DOHH2 (cell line): ENCODE measurements at regions not wholly inside any gene's neighbourhood (a gene's known extent, or its start where the extent isn't known, plus 50 kb on each side); places are given as distances from the start of the nearest gene placed in this dataset.

Source experiments
- H3F3A ChIP-seq: fragments of 200-600 bp; sonication (generic), shearing (Covaris generic); 2 replicates; pipeline ENCODE4 v1.6.0; 2016; ENCODE audit warnings: antibody characterized with exemption, mild to moderate bottlenecking; ENCODE audit not compliant: control insufficient read depth, insufficient read depth
- H3K27ac ChIP-seq: fragments of 200-600 bp; sonication (generic); 2 replicates; pipeline ENCODE4 v1.5.1; 2014; ENCODE audit warnings: low read depth, mild to moderate bottlenecking, low read length, moderate library complexity
- H3K27me3 ChIP-seq: fragments of 200-600 bp; sonication (generic); 2 replicates; pipeline ENCODE4 v1.6.1; 2014; ENCODE audit warnings: mild to moderate bottlenecking, low read length, mixed read lengths; ENCODE audit not compliant: control insufficient read depth
- H3K36me3 ChIP-seq: fragments of 200-600 bp; sonication (generic); 2 replicates; pipeline ENCODE4 v1.6.1; 2014; ENCODE audit warnings: mild to moderate bottlenecking, low read length, moderate library complexity, mixed read lengths; ENCODE audit not compliant: control insufficient read depth
- H3K4me1 ChIP-seq: fragments of 200-600 bp; sonication (generic); 2 replicates; pipeline ENCODE4 v1.6.1; 2014; ENCODE audit warnings: mild to moderate bottlenecking, low read length, mixed read lengths; ENCODE audit not compliant: control insufficient read depth
- H3K4me2 ChIP-seq: fragments of 200-600 bp; sonication (generic); 2 replicates; pipeline ENCODE4 v1.6.0; 2014; ENCODE audit warnings: mild to moderate bottlenecking, low read length, moderate library complexity
- H3K4me3 ChIP-seq: fragments of 200-600 bp; sonication (generic); 2 replicates; pipeline ENCODE4 v1.5.1; 2014; ENCODE audit warnings: mild to moderate bottlenecking, low read length, mixed read lengths
- H3K79me2 ChIP-seq: fragments of 200-600 bp; sonication (generic); 2 replicates; pipeline ENCODE4 v1.6.1; 2014; ENCODE audit warnings: mild to moderate bottlenecking, low read length, mixed read lengths; ENCODE audit not compliant: control insufficient read depth
- H3K9me2 ChIP-seq: fragments of 200-600 bp; sonication (generic); replicated peaks from 2 replicates; pipeline ENCODE4 v1.6.1; 2014; ENCODE audit warnings: mild to moderate bottlenecking, low read length, mixed read lengths; ENCODE audit not compliant: control insufficient read depth
- H3K9me3 ChIP-seq: fragments of 200-600 bp; sonication (generic); 2 replicates; pipeline ENCODE4 v1.6.1; 2014; ENCODE audit warnings: antibody characterized with exemption, low read length, mixed read lengths; ENCODE audit not compliant: control insufficient read depth, insufficient read depth
- H4K20me1 ChIP-seq: fragments of 200-600 bp; sonication (generic); 2 replicates; pipeline ENCODE4 v1.6.0; 2014; ENCODE audit warnings: low read depth, mild to moderate bottlenecking, antibody characterized with exemption, low read length, moderate library complexity; ENCODE audit not compliant: control insufficient read depth, insufficient read depth
- EZH2phosphoT487 ChIP-seq: fragments of 200-600 bp; sonication (generic); IDR thresholded peaks from 2 replicates; pipeline ENCODE4 v1.6.1; 2017; ENCODE audit warnings: borderline replicate concordance, mild to moderate bottlenecking, antibody characterized with exemption, low read length, moderate library complexity, mixed read lengths
- TF ChIP-seq, protein P1 (sequence below): fragments of 200-600 bp; sonication (generic); IDR thresholded peaks from one replicate; pipeline ENCODE4 v1.5.1; 2014; ENCODE audit warnings: antibody characterized with exemption, mild to moderate bottlenecking, low read depth, low read length; ENCODE audit not compliant: poor library complexity, severe bottlenecking

DNA sequence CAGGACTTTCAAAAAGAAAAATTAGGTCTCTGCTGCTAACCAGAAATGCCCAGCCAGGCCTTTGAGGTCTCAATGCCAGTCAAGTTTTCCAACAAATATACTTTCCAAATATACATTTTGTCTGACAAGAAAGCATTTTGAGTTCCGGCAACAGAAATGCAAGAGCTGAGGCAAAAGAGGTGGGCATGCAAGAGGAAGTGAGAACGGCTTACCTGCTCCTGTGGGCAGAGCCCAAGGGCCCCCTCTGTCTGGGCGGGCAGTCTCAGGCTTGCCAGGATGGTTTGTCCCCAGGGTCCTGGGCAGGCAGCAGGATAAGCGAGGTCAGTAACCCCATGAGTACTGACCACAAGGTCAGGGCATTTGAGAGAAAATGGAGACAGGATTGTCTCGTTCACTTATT, 136.1 kb upstream of the TOPAZ1 start:
- Histone ChIP-seq H3K9me3 (no peaks in the 10 kb centered on the region), H3K27me3 (no peaks in the 10 kb centered on the region), H3F3A (no peaks in the 10 kb centered on the region), H3K9me2 (no peaks in the 10 kb centered on the region), H3K79me2 (0 out of 2 replicates have a peak, but pooled peaks cover 2% of the 10 kb centered on the region), H3K4me1 (peaks cover 8% of the 10 kb centered on the region), H3K4me2 (no peak overlapping the region), H4K20me1 (no peaks in the 10 kb centered on the region), H3K36me3 (peaks cover 57% of the 10 kb centered on the region), H3K4me3 (no peak overlapping the region), H3K27ac (no peak overlapping the region)
- TF ChIP-seq, protein P1, sequence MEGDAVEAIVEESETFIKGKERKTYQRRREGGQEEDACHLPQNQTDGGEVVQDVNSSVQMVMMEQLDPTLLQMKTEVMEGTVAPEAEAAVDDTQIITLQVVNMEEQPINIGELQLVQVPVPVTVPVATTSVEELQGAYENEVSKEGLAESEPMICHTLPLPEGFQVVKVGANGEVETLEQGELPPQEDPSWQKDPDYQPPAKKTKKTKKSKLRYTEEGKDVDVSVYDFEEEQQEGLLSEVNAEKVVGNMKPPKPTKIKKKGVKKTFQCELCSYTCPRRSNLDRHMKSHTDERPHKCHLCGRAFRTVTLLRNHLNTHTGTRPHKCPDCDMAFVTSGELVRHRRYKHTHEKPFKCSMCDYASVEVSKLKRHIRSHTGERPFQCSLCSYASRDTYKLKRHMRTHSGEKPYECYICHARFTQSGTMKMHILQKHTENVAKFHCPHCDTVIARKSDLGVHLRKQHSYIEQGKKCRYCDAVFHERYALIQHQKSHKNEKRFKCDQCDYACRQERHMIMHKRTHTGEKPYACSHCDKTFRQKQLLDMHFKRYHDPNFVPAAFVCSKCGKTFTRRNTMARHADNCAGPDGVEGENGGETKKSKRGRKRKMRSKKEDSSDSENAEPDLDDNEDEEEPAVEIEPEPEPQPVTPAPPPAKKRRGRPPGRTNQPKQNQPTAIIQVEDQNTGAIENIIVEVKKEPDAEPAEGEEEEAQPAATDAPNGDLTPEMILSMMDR, result no peak

DNA sequence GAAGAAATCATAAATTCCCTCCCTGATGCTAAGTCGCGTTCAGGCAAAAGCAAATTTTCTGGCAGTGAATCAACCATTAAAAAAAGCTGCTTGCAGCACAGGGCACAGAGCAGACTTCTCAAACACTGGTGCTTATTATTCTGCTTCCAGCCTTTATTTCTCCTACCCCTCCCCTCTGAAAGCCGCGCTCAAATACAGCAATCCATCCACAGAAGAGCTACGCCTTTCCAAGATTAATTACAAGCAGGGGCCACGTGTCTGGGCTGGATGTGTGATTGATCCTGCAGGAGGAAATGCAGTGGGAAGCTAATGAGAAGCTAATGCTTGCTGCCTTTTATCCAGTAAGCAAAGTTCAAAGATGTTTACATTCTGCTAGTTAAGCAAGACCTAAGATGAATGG, 134.9 kb upstream of the TOPAZ1 start:
- no peaks in the 10 kb centered on the region for H4K20me1 ChIP-seq
- no peaks in the 10 kb centered on the region for H3K27me3 ChIP-seq
- H3K27ac ChIP-seq, result no peak overlapping the region
- H3K4me1 ChIP-seq, result peaks cover 8% of the 10 kb centered on the region
- TF ChIP-seq, protein P1, result no peak
- TF ChIP-seq EZH2phosphoT487, result no peak
- 0 out of 2 replicates have a peak, but pooled peaks cover 2% of the 10 kb centered on the region for H3K79me2 ChIP-seq
- no peaks in the 10 kb centered on the region for H3K9me2 ChIP-seq
- H3F3A ChIP-seq, result no peaks in the 10 kb centered on the region
- H3K36me3 ChIP-seq, result peaks cover 69% of the 10 kb centered on the region
- H3K4me2 ChIP-seq, result no peak overlapping the region
- no peak overlapping the region for H3K4me3 ChIP-seq
- H3K9me3 ChIP-seq, result no peaks in the 10 kb centered on the region

DNA sequence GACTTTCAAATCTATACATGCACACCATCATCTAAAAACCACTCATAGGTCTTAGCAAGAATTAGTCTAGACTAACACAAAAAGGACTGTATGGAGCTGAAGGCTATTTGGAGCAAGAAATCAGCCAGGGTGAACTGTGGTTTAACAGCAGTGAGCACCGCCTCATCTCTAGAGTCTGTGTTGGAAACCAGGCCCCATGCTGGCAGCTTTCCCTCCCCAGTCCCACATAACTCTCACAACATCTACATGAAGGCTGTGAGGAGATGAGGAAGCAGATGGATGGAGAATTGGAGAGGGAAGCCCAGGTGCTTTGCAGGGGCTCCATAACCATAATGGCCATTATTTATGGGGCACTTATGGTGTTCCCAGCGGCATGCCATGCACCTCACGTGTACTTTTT, 133.2 kb upstream of the TOPAZ1 start:
- Histone ChIP-seq H3K27me3 (no peaks in the 10 kb centered on the region), H3K4me1 (peaks cover 8% of the 10 kb centered on the region), H3K4me3 (no peak overlapping the region), H3K79me2 (no peaks in the 10 kb centered on the region), H3K9me2 (no peaks in the 10 kb centered on the region), H3F3A (no peaks in the 10 kb centered on the region), H4K20me1 (no peaks in the 10 kb centered on the region), H3K36me3 (peaks cover 84% of the 10 kb centered on the region), H3K27ac (no peak overlapping the region), H3K9me3 (no peaks in the 10 kb centered on the region), H3K4me2 (no peak overlapping the region)
- TF ChIP-seq, protein P1, result no peak
- no peak for TF ChIP-seq EZH2phosphoT487

DNA sequence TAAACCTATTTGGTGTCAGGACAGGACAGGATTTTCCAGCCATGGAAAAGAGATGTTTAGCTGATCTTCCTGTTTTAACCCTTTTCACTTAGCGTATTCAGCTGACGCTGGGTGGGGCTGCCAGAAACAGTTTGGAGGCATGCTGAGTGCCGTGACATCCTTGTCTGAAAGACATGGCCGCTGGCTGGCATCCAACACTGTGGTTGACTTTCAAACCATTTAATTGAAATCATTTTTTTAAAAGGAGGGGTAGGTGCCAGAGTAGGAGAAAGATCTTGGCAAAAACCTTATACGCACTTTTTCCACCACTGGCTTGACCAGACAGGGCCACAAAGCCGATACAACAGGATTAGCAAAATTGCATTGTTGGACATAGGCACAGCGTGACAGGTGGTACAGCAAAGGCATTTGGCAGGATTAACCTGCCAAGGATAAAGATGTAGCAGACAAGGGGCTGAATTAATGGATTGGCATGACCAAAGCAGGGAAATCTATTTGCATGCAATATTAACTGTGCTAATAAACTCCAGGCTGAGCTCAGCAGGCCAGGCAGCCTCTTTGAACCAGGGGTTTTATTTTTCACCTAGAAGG, 131.8 kb upstream of the TOPAZ1 start:
- Histone ChIP-seq H3F3A (no peaks in the 10 kb centered on the region), H3K27ac (no peak overlapping the region), H3K9me2 (no peaks in the 10 kb centered on the region), H3K4me2 (no peak overlapping the region), H3K27me3 (no peaks in the 10 kb centered on the region), H3K4me1 (peaks cover 4% of the 10 kb centered on the region), H3K79me2 (no peaks in the 10 kb centered on the region), H4K20me1 (no peaks in the 10 kb centered on the region), H3K9me3 (no peaks in the 10 kb centered on the region), H3K36me3 (peaks cover 88% of the 10 kb centered on the region), H3K4me3 (no peak overlapping the region)
- TF ChIP-seq, protein P1, result no peak
- TF ChIP-seq EZH2phosphoT487, result no peak
